Occipital lobe (tissue), 1 donor: ENCODE measurements at regions not wholly inside any gene's neighbourhood (a gene's known extent, or its start where the extent isn't known, plus 50 kb on each side); places are given as distances from the start of the nearest gene placed in this dataset.

Source experiments
- DNase-seq: peaks from one replicate; lab custom pipeline; 2025; lab: John Stamatoyannopoulos, UW

DNA sequence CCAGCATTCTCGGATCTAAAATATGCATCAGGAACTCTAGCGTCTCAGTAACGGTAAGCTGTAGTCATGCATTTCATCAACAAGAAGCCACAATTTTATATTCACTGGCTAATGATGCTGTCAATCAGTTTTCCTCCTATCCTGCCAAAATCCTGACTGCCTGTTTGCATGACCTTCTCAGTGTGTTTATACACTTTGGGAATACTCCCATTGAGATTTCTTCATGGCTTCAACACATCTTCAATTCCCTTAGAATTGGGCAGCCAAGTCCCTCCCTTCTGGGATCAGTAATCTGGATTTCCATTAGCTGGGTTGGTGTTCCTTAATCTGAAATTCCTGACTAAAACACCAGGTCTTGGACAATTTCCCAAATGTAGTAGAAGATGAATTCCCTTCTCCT, 348.9 kb upstream of the DYNLRB2 start:
- no peak for DNase-seq

DNA sequence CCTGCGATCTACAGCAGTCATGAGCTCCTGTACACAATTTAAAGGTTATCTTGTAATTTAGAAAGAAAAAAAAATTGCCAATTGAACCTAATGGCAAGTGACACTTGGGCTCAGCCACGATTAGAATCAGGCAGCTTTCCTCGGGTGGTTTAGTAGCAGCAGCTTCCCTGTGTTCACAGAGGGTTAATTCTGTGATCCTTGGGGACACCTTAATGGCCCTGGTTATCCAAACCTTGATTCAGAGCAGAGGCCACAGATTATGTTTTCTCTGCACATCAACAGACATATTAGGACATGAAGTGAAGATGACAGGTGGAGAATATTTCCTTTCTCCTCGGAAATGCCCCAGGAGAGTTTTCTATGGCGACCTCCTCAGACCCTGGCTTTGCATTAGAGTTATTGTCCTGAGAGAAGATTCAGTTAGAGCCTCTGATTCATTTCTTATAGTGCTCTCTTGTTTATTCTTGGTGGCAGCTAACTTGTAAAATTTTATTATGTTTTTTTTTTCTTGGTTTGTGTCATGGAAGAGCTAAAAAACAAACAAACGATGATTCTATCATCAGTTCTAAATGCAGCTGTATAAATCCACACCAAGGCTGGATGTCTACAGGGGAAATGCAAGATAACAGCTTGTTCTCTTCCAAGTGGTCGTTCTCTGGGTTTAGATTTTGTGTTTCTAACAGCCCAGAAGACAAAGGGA, 351.2 kb upstream of the DYNLRB2 start:
- DNase-seq = no peak

DNA sequence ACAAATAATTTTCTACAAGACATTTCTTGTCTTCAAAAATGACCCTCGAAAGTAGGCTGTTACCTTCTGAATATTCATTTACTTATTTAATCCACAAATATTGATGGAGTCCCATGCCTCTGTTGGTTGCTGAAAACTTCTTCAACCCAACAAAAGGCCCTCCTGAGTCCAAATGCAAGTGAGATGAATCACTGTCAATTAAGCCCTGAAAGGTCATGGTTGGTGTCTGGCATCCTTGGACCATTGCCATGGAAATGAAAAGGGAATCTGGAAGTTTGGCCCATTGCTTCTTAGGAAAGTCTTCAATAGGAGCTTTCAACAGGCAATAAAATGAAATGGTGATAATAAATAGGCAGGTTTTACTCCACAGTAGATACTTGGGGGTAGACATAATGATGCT, 364.7 kb upstream of the DYNLRB2 start:
- DNase-seq = no peak

DNA sequence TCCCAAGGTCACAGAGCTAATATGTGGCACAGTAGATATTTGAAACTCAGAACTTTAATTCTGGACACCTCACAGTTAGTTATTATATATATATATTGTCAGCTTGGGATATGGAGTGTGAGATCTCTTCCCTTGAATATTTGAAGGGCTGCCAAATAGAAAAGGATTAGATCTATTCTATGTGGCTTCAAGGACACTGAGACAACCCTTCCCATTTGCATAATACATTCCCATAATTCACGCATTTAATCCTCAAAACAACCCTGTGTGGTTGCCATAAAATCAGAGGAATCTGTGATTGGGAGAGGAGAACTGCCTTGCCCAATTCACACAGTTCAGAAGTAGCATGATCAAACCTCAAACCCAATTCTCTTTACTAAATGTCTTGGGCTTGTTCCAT, 365.8 kb upstream of the DYNLRB2 start:
- DNase-seq = no peak

DNA sequence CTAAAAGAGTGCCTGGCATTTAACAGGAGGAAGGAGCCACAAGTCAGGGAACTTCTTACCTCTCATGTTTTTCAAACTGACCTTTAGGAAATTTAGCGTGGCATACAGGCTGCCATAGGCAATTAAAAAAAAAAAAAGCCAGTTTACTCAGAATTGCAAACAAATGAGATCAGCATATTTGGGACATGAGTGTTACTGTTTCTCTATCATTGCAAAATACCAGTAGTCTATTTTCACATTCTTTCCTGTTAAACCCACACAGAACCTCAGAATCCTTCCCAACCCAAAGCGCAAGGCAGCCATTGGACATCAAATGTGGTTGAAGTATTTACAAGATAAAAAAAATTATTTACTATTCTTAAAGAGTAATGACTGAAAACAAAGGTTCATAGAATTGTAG, 366.4 kb upstream of the DYNLRB2 start:
- DNase-seq = no peak

DNA sequence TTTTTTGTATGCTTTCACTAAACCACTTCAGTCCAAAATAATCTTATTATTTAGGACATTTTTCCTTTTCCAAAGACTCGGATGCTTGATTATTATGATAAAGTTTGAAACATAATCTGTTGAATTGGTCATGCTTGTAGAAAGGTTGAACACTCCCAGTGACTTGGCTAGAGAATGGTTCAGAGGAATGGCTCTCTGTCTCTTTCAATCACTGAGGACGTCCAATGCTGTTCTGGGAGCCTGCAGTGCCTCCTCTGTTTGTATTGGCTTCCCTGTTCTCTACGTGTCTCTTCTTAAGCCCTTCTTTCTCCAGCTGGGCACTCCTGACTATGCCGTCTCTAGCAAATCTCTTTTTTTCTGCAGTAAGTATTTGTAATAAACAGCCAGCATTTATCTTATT, 369.0 kb upstream of the DYNLRB2 start:
- no peak for DNase-seq

DNA sequence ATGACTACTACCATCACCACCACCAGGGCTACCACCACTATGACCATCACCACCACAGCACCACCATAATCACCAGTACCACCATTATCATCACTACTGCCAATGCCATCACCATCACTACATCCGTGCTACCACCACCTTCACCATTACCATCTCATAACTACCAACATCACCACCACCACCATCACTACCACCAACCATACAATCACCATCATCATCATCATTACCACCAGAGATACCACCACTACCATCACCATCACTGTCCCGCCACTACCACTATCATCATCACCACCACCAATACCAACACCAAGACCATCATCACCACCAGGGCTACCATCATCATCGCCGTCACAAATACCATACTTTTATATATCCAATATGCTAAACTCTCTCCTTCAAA, 369.6 kb upstream of the DYNLRB2 start:
- no peak for DNase-seq

DNA sequence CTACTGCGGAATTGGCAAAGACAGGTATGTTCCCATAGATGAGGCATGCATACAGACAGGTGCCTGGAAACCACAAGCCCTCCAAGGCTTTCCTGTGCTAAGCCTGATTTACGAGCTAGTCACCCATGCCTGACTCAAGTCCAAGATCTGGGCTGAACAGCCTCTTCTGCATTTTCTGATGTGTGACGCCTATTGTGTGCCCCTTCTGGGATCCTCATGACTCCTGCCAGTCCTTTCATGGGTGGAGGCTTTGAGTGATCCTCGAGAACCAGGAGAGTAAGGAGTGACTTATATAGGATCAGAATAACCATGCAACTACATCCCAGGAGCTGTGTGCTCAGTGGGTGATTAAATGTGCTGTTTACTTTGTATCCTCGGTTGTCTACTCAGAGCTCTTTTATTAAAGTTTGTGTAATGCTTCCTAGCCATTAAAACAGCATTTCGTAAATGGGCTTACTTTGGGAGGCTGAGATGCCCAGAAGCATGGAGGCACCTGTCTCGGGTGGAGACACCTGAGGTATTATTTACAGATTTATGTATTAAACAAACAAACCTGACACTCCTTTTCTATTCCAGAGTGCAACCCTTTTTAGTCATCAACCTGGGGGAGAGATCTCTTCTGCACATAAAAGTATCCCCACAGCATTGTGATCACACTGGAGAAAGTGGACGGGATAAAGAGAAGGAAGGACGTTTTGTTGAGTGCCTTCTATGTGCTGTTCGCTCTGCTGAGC, 373.0 kb upstream of the DYNLRB2 start:
- no peak for DNase-seq

DNA sequence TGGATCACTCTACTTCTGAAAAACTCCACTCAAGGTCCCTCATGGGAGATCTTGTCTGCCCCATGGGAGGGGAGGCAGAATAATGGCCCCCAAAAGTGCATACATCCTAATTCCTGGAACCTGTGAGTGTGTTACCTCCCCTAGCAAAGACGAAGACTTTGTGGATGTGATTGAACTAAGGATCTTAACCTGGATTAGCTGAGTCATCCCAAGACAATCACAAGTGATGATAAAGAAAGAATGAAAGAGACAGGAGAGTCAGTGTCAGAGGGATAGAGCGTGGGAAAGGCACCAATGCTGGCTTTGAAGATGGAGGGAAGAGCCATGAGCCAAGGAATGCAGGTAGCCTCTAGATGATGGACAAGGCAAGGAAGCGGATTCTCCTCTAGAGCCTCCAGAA, 374.7 kb upstream of the DYNLRB2 start:
- no peak for DNase-seq

DNA sequence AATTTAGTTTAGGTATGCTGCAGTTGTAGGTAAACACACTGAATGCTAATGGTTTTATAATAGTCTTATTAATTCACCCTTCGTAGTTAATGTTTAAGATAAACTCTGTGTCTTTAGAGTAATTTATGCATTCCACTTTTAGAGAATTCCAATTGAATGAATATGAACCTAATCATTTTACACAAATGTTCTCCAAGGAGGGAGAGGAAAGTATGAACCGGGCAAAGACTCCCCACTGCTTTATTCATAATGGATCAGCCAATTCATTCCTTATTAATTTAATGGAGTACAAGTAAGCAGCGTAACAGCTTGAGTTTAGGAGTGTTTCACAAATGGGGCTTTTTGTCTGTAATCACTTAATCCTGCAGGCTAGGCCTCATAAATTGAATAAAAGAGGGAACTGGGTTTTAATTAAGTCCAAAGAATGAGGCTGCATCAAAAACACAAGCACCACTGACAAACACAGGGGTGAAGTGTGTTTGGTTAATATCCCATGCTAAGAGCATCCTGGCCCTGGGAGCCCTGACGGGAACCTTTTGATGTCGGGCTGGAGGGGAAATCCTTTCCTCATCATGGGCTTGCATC, 375.7 kb upstream of the DYNLRB2 start:
- no peak for DNase-seq

DNA sequence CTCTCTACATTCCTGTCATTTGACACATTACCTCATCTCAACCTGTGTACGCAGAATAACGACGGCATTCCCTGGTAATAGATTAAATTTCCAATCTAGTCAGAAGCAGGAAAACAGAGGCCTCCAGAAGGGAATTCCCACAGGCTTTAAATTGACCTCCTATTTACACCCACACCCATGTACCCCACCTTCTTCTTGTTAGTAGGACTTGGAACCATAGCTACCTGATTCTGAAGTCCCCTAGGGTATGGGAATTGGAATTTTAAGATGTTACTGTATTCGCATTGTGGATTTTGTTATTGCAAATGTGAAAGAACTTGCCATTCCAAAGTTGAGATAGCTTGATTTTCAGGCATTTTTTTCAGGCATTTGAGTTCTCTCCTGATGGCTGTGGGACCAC, 377.5 kb upstream of the DYNLRB2 start:
- DNase-seq = no peak

DNA sequence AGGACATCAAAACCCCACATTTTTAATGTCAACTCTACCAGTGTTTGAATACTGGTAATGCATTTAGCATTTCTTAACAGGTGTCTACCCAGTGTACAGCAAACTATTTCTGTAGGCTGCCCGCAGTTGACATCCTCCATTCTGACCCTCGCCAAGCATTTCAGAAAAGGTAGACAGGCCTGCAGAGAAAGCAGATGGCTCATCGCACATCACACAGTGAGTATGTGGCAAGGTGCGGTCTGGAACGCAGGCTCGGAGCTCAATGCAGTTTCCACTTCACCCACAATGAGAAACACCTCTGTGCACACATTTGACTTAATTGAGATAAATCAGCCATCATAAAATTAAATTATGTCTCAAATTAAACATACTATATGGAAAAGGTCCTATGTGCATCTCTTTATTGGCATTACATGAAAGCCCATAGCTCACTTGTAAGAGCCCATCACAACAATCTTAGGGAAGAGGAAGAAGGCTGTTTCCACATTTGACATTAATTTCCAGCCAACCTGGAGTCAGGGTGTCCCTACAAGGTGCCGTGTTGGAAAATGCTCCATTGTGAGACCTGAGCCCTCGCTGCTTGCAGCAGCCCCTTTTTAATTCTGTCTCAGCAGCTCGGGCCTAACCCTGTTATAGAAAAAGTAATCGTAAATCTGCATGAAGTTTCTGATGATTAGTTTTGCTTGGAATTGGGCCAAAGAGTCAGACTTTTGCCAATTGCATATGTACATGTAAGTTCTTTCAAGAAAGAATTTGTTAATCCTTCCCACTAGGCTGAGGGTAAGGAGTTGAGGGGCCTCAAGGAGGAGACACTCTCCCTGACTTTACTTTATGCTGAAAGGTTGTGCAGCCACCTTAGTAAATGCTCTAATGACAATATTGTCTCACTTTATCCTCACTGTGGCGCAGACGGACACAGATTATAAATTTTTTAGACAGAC, 378.7 kb upstream of the DYNLRB2 start:
- DNase-seq = no peak

DNA sequence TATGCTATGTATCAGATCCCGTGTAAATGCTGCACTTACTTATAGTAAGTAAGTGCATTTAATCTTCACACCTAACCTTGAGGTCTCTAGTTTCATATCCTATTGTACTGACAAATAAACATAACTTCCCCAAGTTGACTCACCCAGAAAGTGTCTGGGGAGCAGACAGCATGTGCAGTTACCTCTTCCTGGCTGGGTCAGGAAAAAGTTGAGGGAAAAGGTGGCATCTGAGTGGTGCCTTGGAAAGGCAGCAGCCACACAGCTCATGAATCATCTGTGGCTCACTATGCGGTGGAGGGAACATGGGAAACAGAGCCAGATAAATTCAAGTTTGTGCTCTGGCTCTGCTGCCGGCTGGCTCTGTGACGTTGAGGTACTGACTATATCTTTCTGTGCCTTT, 382.0 kb upstream of the DYNLRB2 start:
- no peak for DNase-seq

DNA sequence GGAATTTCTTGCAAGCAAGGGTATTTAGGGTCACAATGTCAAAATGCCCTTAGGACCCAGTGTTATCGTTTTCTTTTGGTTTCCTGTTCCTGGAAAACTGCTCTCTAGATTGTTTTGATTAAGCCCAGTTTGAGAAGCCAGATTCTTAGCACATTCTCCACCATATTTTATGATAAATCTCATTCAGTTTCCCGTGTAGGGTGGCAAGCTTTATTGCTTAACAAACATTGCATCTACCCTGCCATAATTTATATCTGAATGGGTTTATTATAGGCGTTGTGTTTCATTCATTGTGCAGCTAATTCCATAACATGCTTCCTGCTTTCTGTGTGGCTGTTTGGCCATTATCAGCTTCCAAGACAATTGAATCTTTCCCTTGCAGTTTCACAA, 389.1 kb upstream of the DYNLRB2 start:
- no peak for DNase-seq

DNA sequence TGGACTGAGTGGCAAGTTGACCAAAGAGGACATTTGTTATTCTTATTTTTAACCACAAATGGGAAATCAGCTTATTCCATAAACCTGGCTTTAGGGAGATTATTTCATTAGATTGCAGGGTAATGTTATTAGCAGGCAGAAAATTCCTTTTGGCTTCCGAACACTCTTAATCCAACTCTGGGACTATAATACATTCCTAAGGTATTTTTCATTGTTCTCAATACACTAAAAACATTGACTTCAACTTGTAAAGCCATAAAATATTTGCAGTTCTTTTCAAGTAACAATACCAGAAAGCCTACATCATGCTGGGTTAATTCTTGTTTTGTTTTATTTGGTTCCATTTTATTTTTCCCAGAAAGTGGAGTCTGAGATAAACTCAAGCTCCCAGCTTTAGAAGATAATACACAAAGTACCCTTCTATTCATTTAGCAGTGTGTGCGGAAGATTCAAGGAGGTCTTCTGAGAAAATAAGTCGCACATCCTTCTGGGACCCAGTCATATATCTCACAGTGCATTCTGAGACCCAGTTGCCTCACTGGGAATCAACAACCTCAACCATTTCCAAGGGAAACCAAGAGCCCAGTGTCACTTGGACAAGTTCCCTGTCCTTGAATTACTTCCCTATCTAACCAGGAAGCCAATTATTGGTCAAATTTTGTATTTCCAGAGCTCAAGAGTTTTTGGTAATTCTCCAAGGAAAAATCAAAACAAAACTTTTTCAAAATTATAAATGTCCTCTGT, 389.6 kb upstream of the DYNLRB2 start:
- no peak for DNase-seq

DNA sequence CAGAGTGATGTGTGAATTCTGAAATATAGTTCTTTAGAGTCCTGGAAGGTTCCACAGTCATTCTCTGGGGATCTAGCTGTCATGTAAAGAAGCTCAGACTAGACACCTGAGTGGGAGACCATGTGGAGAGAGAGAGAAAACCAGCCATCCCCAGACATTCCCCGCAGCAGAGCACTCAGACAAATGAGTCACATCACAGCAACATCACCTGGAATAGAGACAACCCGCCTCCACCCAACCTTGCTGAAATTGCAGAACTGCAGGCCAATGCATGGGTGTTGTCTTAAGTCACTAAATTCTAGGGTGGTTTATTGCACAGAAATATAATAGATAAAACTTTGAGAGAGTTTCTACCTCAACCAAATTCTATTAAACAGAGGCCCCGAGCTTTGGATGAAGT, 392.0 kb upstream of the DYNLRB2 start:
- no peak for DNase-seq

DNA sequence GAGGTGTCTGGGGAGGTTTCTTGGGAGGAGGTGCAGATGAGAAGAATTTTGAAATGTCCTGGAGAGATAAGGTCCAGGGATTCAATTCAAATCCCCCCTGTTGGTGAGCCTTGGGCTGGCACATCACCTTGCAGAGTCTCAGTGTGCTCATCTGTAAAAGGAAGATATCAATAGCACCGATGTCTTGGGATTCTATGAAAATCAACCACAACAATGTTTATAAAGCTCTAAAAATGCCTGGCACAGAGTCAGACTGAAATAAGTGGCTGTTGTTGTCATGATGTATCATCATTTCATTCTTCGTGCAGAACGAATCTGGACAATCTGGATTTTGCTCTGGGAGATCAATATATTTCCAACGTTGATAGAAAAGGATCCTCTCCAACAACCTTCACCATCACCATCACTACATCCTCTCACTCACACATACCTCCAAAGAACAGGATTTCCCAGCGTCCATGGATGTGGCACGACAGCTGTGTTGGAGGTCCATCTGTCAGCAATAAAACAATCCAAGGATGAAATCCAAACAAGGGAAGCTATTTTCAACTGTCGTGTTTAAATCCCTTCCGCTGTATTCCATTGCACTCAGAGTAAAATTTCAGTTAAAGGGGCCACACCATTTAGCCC, 393.7 kb upstream of the DYNLRB2 start:
- no peak for DNase-seq

DNA sequence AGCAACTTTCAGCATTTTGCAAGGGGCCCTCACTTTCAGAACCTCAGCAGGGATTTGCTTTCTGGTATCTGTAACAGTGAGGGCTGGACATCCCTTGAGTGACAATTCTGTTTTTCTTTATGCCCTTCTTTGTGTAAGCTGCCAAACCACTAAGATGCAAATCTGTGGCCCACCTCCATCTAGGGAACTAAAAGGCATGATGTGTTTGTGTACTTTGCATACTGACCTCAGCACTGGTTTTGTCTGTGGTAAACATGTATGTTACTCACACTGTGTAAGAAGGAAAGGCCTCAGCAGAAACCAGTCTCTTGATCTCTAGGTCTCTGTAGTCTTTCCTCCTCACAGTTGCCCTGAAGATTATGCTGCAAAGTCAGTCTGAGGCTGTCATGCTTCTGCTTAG, 396.6 kb upstream of the DYNLRB2 start:
- no peak for DNase-seq

DNA sequence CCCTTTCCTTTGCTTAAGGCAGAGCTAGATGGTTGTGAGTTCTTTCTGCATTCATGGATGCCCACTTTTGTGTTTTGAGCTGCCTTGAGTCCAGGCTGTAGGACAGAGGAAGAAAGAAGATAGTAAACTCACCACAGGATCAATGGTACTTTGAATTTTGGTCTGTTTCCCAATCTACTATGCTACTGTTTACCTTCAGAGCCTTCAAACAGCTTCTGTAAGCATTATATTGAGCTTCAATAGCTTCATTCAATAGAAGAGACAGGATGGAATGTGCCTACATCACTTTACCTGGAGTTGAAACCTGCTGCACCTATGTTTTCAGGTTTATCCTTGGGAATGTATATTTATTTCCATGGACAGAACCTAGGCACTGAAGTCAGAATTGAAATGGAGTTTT, 397.9 kb upstream of the DYNLRB2 start:
- no peak for DNase-seq

DNA sequence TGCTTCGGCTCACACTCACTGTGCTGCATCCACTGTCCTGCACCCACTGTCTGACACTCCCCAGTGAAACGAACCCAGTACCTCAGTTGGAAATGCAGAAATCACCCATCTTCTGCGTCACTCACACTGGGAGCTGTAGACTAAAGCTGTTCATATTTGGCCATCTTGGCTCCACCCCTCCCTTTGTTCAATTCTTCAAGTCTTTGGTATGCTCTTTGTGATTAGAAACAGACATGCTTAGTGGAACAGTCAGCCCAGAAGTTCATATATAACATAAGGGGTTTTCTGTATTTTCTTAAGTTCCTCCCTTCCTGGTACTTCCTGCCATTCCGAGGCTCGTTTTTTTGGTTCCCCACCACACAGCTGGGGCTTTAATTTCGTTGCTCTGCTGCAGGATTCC, 398.5 kb upstream of the DYNLRB2 start:
- DNase-seq = no peak

DNA sequence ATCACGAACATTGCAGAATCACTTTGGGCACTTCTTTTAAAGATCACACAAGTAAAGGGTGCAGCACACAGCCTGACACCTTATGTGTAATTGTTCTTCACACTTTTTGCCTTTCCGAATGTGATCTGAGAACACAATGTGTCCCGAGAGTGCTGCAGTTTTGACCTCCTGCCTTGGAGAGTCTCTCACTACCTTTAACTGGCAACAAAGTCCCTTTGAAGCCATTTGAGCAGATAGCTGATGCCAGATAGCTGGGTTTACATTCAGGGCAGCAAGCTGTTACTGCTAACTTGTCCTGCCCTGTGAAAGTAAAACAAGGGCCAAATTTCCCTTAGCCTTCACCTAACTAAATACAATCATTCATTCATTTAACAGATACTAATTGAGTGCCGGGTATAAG, 411.0 kb upstream of the DYNLRB2 start:
- no peak for DNase-seq
